H9 (cell line): ENCODE measurements at regions not wholly inside any gene's neighbourhood (a gene's known extent, or its start where the extent isn't known, plus 50 kb on each side); places are given as distances from the start of the nearest gene placed in this dataset.

Experiments
- DNase-seq: peaks from one replicate; pipeline ENCODE4 v3.0.0-alpha.2; 2017
- H2AFZ ChIP-seq: one replicate; pipeline ENCODE4 v1.6.1; 2013; ENCODE audit warnings: mild to moderate bottlenecking, low read length, control low read depth, moderate library complexity
- H2AK5ac ChIP-seq: 2 replicates; pipeline ENCODE4 v1.6.1; 2013; ENCODE audit warnings: low read length, control low read depth, mixed read lengths; ENCODE audit not compliant: insufficient read length
- H2BK120ac ChIP-seq: one replicate; pipeline ENCODE4 v1.6.1; 2013; ENCODE audit warnings: low read depth, mild to moderate bottlenecking, low read length, control low read depth, inconsistent platforms; ENCODE audit not compliant: poor library complexity, severe bottlenecking
- H2BK12ac ChIP-seq: 2 replicates; pipeline ENCODE4 v1.6.1; 2013; ENCODE audit warnings: low read length, control low read depth, mixed read lengths, low read depth; ENCODE audit not compliant: insufficient read length
- H2BK15ac ChIP-seq: 2 replicates; pipeline ENCODE4 v1.6.1; 2013; ENCODE audit warnings: low read depth, low read length, control low read depth
- H2BK20ac ChIP-seq: one replicate; pipeline ENCODE4 v1.6.1; 2013; ENCODE audit warnings: low read depth, mild to moderate bottlenecking, low read length, control low read depth, inconsistent platforms; ENCODE audit not compliant: poor library complexity, severe bottlenecking
- H2BK5ac ChIP-seq: 2 replicates; pipeline ENCODE4 v1.6.1; 2013; ENCODE audit warnings: low read length, control low read depth, mixed read lengths; ENCODE audit not compliant: insufficient read length
- H3K14ac ChIP-seq: 2 replicates; pipeline ENCODE4 v1.6.1; 2013; ENCODE audit warnings: low read length, control low read depth; ENCODE audit not compliant: insufficient read depth
- H3K18ac ChIP-seq: 2 replicates; pipeline ENCODE4 v1.6.1; 2013; ENCODE audit warnings: low read depth, mild to moderate bottlenecking, mixed read lengths, low read length, control low read depth; ENCODE audit not compliant: insufficient read length
- H3K23ac ChIP-seq: 2 replicates; pipeline ENCODE4 v1.6.1; 2013; ENCODE audit warnings: low read length, control low read depth, mixed read lengths, low read depth; ENCODE audit not compliant: insufficient read length
- H3K23me2 ChIP-seq: 2 replicates; pipeline ENCODE4 v1.6.1; 2013; ENCODE audit warnings: low read depth, mild to moderate bottlenecking, mixed read lengths, low read length, control low read depth; ENCODE audit not compliant: insufficient read length, poor library complexity, severe bottlenecking
- H3K27ac ChIP-seq: 2 replicates; pipeline ENCODE4 v1.5.1; 2013; ENCODE audit warnings: low read length, control low read depth, mixed read lengths, low read depth; ENCODE audit not compliant: insufficient read length
- H3K27me3 ChIP-seq: 2 replicates; pipeline ENCODE4 v1.6.1; 2013; ENCODE audit warnings: low read length, control low read depth, inconsistent platforms; ENCODE audit not compliant: insufficient read depth
- H3K4ac ChIP-seq: 2 replicates; pipeline ENCODE4 v1.6.1; 2013; ENCODE audit warnings: low read depth, mild to moderate bottlenecking, control low read depth, inconsistent platforms, low read length, moderate library complexity
- H3K4me1 ChIP-seq: 2 replicates; pipeline ENCODE4 v1.6.1; 2013; ENCODE audit warnings: low read length, control low read depth, inconsistent platforms; ENCODE audit not compliant: insufficient read depth
- H3K4me2 ChIP-seq: 2 replicates; pipeline ENCODE4 v1.6.1; 2013; ENCODE audit warnings: low read length, control low read depth, mixed read lengths; ENCODE audit not compliant: insufficient read length, insufficient read depth
- H3K56ac ChIP-seq: 2 replicates; pipeline ENCODE4 v1.6.1; 2013; ENCODE audit warnings: low read depth, mild to moderate bottlenecking, mixed read lengths, low read length, control low read depth; ENCODE audit not compliant: insufficient read length
- H3K79me1 ChIP-seq: 2 replicates; pipeline ENCODE4 v1.6.1; 2013; ENCODE audit warnings: low read depth, mild to moderate bottlenecking, moderate library complexity, low read length, control low read depth, inconsistent platforms; ENCODE audit not compliant: insufficient read depth, poor library complexity, severe bottlenecking
- H3K79me2 ChIP-seq: 2 replicates; pipeline ENCODE4 v1.6.1; 2013; ENCODE audit warnings: low read length, control low read depth, inconsistent platforms; ENCODE audit not compliant: insufficient read depth
- H3K9ac ChIP-seq: 2 replicates; pipeline ENCODE4 v1.6.1; 2013; ENCODE audit warnings: low read length, control low read depth, mixed read lengths; ENCODE audit not compliant: insufficient read length; ENCODE audit errors: extremely low read depth
- H3K9me3 ChIP-seq: one replicate; pipeline ENCODE4 v1.6.1; 2013; ENCODE audit warnings: low read depth, low read length, inconsistent platforms; ENCODE audit not compliant: control insufficient read depth
- H3T11ph ChIP-seq: one replicate; pipeline ENCODE4 v1.6.1; 2013; ENCODE audit warnings: mild to moderate bottlenecking, low read length, control low read depth, inconsistent platforms
- H4K20me1 ChIP-seq: one replicate; pipeline ENCODE4 v1.6.1; 2013; ENCODE audit not compliant: control insufficient read depth, insufficient read length, insufficient read depth
- H4K5ac ChIP-seq: 2 replicates; pipeline ENCODE4 v1.6.1; 2013; ENCODE audit warnings: low read depth, mild to moderate bottlenecking, mixed read lengths, low read length, control low read depth; ENCODE audit not compliant: insufficient read length
- H4K8ac ChIP-seq: replicated peaks from 2 replicates; pipeline ENCODE4 v1.6.1; 2013; ENCODE audit warnings: low read length, control low read depth, mixed read lengths, low read depth; ENCODE audit not compliant: insufficient read length
- H4K91ac ChIP-seq: 2 replicates; pipeline ENCODE4 v1.6.1; 2013; ENCODE audit warnings: low read depth, mild to moderate bottlenecking, moderate library complexity, mixed read lengths, low read length, control low read depth; ENCODE audit not compliant: insufficient read length
- H3K27ac Mint-ChIP-seq, 3 experiments: 2 replicates in 2 of 3; 3 replicates in 1 of 3; pipeline ENCODE4 v1.8.0; 2020 to 2021; ENCODE audit warnings: mixed read lengths in 3 of 3, mild to moderate bottlenecking in 1 of 3, moderate library complexity in 1 of 3
- H3K27me3 Mint-ChIP-seq: 2 replicates; pipeline ENCODE4 v1.8.0; 2021; ENCODE audit warnings: low read depth, mild to moderate bottlenecking, moderate library complexity, mixed read lengths
- H3K36me3 Mint-ChIP-seq, 3 experiments: 2 replicates in 2 of 3; 3 replicates in 1 of 3; pipeline ENCODE4 v1.8.0; 2020 to 2021; ENCODE audit warnings: low read depth in 3 of 3, mixed read lengths in 3 of 3; ENCODE audit not compliant: insufficient read depth in 1 of 3
- H3K4me1 Mint-ChIP-seq, 2 experiments: 2 replicates each; pipeline ENCODE4 v1.8.0; 2020; ENCODE audit warnings: mixed read lengths in 2 of 2
- H3K4me3 Mint-ChIP-seq, 2 experiments: 2 replicates in 1 of 2; 3 replicates in 1 of 2; pipeline ENCODE4 v1.8.0; 2020 to 2021; ENCODE audit warnings: mild to moderate bottlenecking in 2 of 2, mixed read lengths in 2 of 2, moderate library complexity in 1 of 2
- H3K9me3 Mint-ChIP-seq, 2 experiments: 2 replicates in 1 of 2; 3 replicates in 1 of 2; pipeline ENCODE4 v1.8.0; 2020; ENCODE audit warnings: mild to moderate bottlenecking in 2 of 2, mixed read lengths in 2 of 2, moderate library complexity in 1 of 2
- CTCF ChIP-seq: fragments of 200-600 bp; sonication (generic); conservative IDR thresholded peaks from 3 replicates; pipeline ENCODE4 v1.8.0; 2021; ENCODE audit warnings: antibody characterized with exemption, mild to moderate bottlenecking
- WGBS: extraction: QIAGEN DNeasy Blood & Tissue Kit; methylation state at CpG from one replicate; pipeline ENCODE4 v1.1.7; 2013; ENCODE audit warnings: missing lambda C conversion rate, low lambda C conversion rate, mixed read lengths; ENCODE audit not compliant: insufficient read length; ENCODE audit errors: extremely low coverage; 5-methylcytosine and 5-hydroxymethylcytosine counted together

- Histone ChIP-seq H3K79me1 (no peaks in the 10 kb centered on the region), H2BK5ac (no peak overlapping the region), H3K4me1 (peaks cover 6% of the 10 kb centered on the region; the same call in 1 of the 2 replicates), H3K18ac (no peak overlapping the region), H4K5ac (no peak overlapping the region), H4K8ac (no peak overlapping the region), H3K79me2 (no peaks in the 10 kb centered on the region), H2BK20ac (no peak overlapping the region), H3K23me2 (no peaks in the 10 kb centered on the region), H3K27ac (no peak overlapping the region), H2AK5ac (no peak overlapping the region), H2AFZ (no peak overlapping the region), H3K23ac (no peak overlapping the region), H4K91ac (no peak overlapping the region), H2BK120ac (no peak overlapping the region), H3K14ac (no peak overlapping the region), H3K9ac (no peak overlapping the region), H3K4me2 (no peak overlapping the region), H3K27me3 (no peaks in the 10 kb centered on the region), H4K20me1 (peaks cover 4% of the 10 kb centered on the region), H2BK15ac (no peak overlapping the region), H3K4ac (no peak overlapping the region), H3K56ac (no peak overlapping the region), H2BK12ac (no peak overlapping the region), H3K9me3 (no peaks in the 10 kb centered on the region), H3T11ph (no peak overlapping the region)
- H3K4me3 Mint-ChIP-seq, result no peak overlapping the region
- peaks cover 16 to 23% of the 10 kb centered on the region in 2 experiments for H3K4me1 Mint-ChIP-seq
- no peak overlapping the region for H3K27ac Mint-ChIP-seq
- no peaks in the 10 kb centered on the region for H3K9me3 Mint-ChIP-seq
- no peak for DNase-seq
- H3K27me3 Mint-ChIP-seq, result no peaks in the 10 kb centered on the region; the same call in 1 of the 2 replicates
- no peak for TF ChIP-seq CTCF
- H3K36me3 Mint-ChIP-seq, result no peaks in the 10 kb centered on the region
- WGBS, result no CpG with 5 or more reads among the region's 5 CpGs
Observed at GRCh38 chr1:168392958-168393549, 112.4 kb downstream of the TBX19 start.
